IPS-20b (cell line): ENCODE measurements at regions not wholly inside any gene's neighbourhood (a gene's known extent, or its start where the extent isn't known, plus 50 kb on each side); places are given as distances from the start of the nearest gene placed in this dataset.

ENCODE experiments used
- H3K27ac ChIP-seq: one replicate; pipeline ENCODE4 v1.5.1; 2013; ENCODE audit warnings: low read length
- H3K27me3 ChIP-seq: 2 replicates; pipeline ENCODE4 v1.6.1; 2013; ENCODE audit warnings: mild to moderate bottlenecking, low read length, inconsistent platforms; ENCODE audit not compliant: insufficient read depth
- H3K36me3 ChIP-seq: 2 replicates; pipeline ENCODE4 v1.6.1; 2013; ENCODE audit warnings: low read depth, mild to moderate bottlenecking, inconsistent platforms, low read length, moderate library complexity; ENCODE audit not compliant: insufficient read depth
- H3K4me1 ChIP-seq: 2 replicates; pipeline ENCODE4 v1.6.1; 2013; ENCODE audit warnings: mild to moderate bottlenecking, control low read depth, inconsistent platforms, low read length, moderate library complexity; ENCODE audit not compliant: insufficient read depth
- H3K4me3 ChIP-seq: 2 replicates; pipeline ENCODE4 v1.5.1; 2013; ENCODE audit warnings: mild to moderate bottlenecking, low read length, inconsistent platforms
- H3K9ac ChIP-seq: 2 replicates; pipeline ENCODE4 v1.6.1; 2013; ENCODE audit warnings: low read depth, mild to moderate bottlenecking, inconsistent platforms, low read length, moderate library complexity
- H3K9me3 ChIP-seq: 2 replicates; pipeline ENCODE4 v1.6.1; 2013; ENCODE audit warnings: mild to moderate bottlenecking, low read depth, low read length, inconsistent platforms; ENCODE audit not compliant: insufficient read depth

GRCh38 chr5:145340099-145340498, 495.0 kb downstream of the PRELID2 start:
- Histone ChIP-seq H3K36me3 (no peaks in the 10 kb centered on the region), H3K9me3 (no peaks in the 10 kb centered on the region; the same call in 1 of the 2 replicates), H3K4me3 (no peak overlapping the region), H3K27me3 (no peaks in the 10 kb centered on the region), H3K27ac (no peak overlapping the region), H3K9ac (no peak overlapping the region), H3K4me1 (no peaks in the 10 kb centered on the region)

DNA sequence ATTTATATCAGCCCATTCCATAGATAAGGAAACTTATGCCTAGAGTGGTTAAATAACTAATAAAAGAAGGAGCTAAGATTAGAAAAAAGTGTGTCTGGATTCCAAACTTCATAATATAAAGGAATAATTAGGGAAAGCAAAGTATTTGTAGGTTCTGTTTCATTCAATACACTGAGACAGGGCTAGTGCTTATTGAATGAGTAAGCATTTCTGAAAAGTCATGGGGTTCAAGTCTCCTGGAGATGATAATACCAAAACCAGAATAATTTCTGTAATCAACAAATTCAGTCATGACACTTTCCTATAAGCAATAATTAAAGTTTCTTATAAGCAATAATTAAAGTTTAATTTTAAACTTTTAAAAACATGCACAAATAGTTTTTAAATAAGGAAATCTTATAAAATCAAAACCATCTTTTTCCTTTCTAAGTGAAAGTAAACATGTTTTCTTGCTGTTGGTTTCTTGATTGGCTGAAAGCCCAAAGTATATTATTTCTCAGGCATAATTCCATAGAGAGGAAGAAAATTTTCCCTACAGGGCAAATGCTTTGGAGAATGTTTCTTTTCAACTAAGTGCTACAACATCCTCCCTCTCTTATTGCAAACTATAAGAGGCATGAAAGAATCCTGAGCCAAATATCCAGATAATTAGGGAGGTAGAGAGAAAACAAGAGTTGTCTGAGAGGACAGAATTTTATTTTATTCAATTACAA, 510.2 kb downstream of the PRELID2 start:
- Histone ChIP-seq H3K27me3 (no peaks in the 10 kb centered on the region), H3K36me3 (no peaks in the 10 kb centered on the region), H3K27ac (no peak overlapping the region), H3K4me3 (no peak overlapping the region), H3K9me3 (no peaks in the 10 kb centered on the region), H3K9ac (no peak overlapping the region), H3K4me1 (no peaks in the 10 kb centered on the region)

- Histone ChIP-seq H3K9me3 (no peaks in the 10 kb centered on the region), H3K27ac (no peak overlapping the region)
These were observed 511.0 kb downstream of the PRELID2 start for GRCh38 chr5:145324101-145324500.

DNA sequence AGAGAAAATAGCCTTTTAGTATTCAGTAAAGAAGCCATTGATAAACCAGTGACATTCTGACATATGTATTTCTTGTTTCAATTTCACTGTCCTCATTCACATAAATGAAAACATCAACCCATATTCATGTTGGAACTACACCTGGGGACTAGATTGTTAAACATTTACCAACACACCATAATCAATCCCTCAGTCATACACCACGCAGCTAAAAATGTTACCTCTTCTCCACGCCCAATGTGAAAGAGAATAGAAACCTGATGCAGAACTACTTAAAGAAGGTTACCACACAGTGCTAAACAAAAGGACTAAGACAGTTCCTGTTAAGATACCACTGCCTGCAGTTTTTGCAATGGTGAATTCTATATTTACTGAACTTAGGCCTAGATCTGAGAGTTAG, 518.9 kb downstream of the PRELID2 start:
- H3K9me3 ChIP-seq: no peaks in the 10 kb centered on the region
- H3K36me3 ChIP-seq: no peaks in the 10 kb centered on the region
- no peak overlapping the region for H3K4me3 ChIP-seq
- H3K4me1 ChIP-seq: no peaks in the 10 kb centered on the region
- H3K27ac ChIP-seq: no peak overlapping the region
- H3K9ac ChIP-seq: no peak overlapping the region
- H3K27me3 ChIP-seq: no peaks in the 10 kb centered on the region

More at GRCh38 chr5:145324101-145324500, 511.0 kb downstream of the PRELID2 start:
- H3K9ac ChIP-seq: no peak overlapping the region
- H3K27me3 ChIP-seq: no peaks in the 10 kb centered on the region
- H3K4me3 ChIP-seq: no peak overlapping the region
- H3K4me1 ChIP-seq: no peaks in the 10 kb centered on the region
- no peaks in the 10 kb centered on the region for H3K36me3 ChIP-seq

DNA sequence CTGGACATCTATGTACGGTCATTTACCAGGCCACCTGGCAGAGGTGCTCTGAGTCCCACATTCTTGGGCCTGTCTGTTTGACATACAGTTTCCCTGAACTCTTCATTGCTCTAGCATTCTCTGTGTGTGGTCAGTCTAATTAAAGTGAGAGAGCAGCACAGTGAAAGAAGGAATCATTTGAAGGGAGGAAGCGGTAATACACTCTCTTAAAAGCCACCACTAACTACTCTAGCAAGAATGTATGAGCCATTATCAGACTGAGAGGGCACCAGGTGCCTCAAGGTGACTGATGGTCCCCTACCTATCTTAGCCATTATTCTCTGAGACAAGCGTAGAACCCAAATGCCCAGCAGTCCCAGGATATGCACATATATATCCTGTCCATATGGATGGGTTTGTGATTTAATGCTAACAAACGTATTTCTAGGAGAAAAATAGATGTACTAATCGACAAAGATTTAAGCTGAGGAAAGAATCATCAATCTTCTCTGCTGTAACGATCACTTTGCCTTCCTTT, 527.2 kb downstream of the PRELID2 start:
- H3K27ac ChIP-seq: no peak overlapping the region
- no peaks in the 10 kb centered on the region for H3K36me3 ChIP-seq
- H3K9me3 ChIP-seq: no peaks in the 10 kb centered on the region
- H3K4me1 ChIP-seq: no peaks in the 10 kb centered on the region
- H3K27me3 ChIP-seq: no peaks in the 10 kb centered on the region
- H3K4me3 ChIP-seq: no peak overlapping the region
- H3K9ac ChIP-seq: no peak overlapping the region

DNA sequence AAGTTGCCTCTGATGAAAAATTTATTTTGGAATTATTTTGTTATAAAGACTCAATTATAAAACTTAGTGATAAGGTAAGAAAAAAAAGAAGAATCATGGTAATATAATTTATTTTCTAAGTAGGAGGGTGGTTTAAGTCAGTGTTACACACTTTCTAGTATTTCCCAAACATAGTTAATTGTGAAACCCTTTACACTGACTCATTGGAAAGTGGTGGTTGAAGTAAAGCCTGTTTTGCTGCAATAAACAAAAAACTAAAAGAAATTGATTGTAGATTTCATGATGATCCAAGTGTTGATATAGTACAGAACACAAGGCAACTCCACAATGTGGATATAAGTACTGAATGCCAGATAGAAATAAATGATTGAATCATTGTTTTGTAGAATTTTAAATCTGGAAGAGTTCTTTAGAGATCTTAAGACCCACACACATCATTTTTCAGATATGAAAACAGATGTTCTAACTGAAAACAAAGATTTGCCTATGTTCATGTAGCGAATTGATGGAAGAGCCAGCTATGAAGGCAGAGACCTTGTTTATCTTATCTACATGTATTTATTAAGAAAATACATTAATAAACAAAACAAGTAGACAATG, 539.8 kb downstream of the PRELID2 start:
- no peaks in the 10 kb centered on the region for H3K36me3 ChIP-seq
- no peak overlapping the region for H3K9ac ChIP-seq
- H3K4me3 ChIP-seq: no peak overlapping the region
- no peaks in the 10 kb centered on the region for H3K27me3 ChIP-seq
- H3K4me1 ChIP-seq: no peaks in the 10 kb centered on the region
- H3K27ac ChIP-seq: no peak overlapping the region
- H3K9me3 ChIP-seq: no peaks in the 10 kb centered on the region

DNA sequence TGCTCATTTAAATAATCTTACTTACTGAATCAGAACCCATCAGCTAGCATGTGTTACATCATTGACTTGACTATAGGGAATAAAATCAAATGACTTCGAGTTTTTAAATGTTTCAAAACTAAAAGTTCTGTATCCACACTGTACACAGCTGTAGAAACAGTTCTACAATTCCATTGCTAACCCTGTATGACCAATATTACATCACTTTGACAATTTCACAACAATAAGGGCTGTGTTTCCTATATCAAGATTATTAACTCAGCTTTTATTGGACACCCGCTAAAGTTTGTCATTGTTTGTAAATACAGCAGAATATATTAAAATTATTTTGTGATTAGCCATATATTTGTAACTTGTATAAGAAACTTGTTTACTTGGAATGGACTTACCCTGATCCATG, 540.8 kb downstream of the PRELID2 start:
- no peak overlapping the region for H3K27ac ChIP-seq
- no peak overlapping the region for H3K4me3 ChIP-seq
- no peaks in the 10 kb centered on the region for H3K9me3 ChIP-seq
- no peaks in the 10 kb centered on the region for H3K27me3 ChIP-seq
- H3K9ac ChIP-seq: no peak overlapping the region
- no peaks in the 10 kb centered on the region for H3K4me1 ChIP-seq
- H3K36me3 ChIP-seq: no peaks in the 10 kb centered on the region

GRCh38 chr5:145293716-145294115, 541.4 kb downstream of the PRELID2 start:
- no peaks in the 10 kb centered on the region for H3K36me3 ChIP-seq
- no peak overlapping the region for H3K9ac ChIP-seq
- H3K4me1 ChIP-seq: no peaks in the 10 kb centered on the region
- H3K27me3 ChIP-seq: no peaks in the 10 kb centered on the region
- H3K27ac ChIP-seq: no peak overlapping the region
- H3K4me3 ChIP-seq: no peak overlapping the region
- no peaks in the 10 kb centered on the region for H3K9me3 ChIP-seq

DNA sequence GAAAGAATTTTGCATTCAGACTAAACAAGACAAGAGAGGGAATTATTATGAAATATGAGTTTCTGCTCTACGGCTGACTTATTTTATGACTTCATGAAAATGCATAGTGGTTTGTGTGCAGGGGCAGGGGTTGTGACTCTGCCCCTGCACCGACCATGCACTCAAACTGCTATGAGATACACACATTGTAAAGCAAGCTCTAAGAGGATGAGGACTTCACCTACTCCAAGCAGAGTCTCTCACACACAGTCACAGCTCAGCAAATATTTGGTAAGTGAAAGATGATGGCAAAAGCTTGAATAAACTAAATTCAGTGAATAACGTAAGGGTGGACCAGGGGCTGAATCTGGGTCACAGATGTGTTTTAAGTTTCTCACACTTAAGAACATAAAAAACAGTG, 542.9 kb downstream of the PRELID2 start:
- Histone ChIP-seq H3K27ac (no peak overlapping the region), H3K9ac (no peak overlapping the region), H3K36me3 (no peaks in the 10 kb centered on the region), H3K27me3 (no peaks in the 10 kb centered on the region), H3K4me3 (no peak overlapping the region), H3K4me1 (no peaks in the 10 kb centered on the region), H3K9me3 (no peaks in the 10 kb centered on the region)

DNA sequence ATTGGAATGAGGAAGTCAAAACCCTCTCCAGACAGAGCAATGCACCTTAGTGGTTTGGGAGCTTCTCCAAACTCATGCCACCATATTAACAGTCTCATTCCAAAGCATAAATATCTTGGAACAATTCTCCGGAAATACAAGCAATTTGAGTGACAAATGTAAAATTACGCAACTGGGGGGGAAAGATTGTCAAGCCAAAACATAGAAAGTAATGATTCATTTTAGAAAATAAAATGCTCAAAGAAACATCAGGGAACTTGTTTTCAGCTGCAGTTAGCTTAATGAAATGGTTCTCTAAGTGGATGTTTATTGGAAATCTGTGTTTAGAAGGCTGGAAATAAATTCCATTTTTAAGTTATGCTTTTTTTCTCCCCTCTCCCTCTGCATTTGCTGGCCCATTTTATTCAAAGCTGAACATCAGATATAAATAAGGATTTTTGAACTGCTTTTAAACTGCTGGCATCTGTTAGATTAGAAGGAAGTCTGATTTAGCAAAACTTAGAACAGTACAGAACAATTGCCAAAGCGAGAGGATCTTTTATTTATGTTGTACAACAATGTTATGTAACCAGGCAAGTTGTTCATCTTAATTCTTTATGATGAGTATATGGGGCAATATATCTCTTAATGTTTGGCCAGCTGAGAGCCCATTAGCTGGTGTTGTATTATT, 551.9 kb downstream of the PRELID2 start:
- Histone ChIP-seq H3K27me3 (no peaks in the 10 kb centered on the region), H3K4me3 (no peak overlapping the region), H3K9ac (no peak overlapping the region), H3K36me3 (no peaks in the 10 kb centered on the region), H3K4me1 (0 out of 2 replicates have a peak, but pooled peaks cover 3% of the 10 kb centered on the region), H3K27ac (no peak overlapping the region), H3K9me3 (no peaks in the 10 kb centered on the region)

GRCh38 chr5:145280806-145281205, 554.3 kb downstream of the PRELID2 start:
- H3K9ac ChIP-seq: no peak overlapping the region
- no peaks in the 10 kb centered on the region for H3K36me3 ChIP-seq
- H3K27ac ChIP-seq: no peak overlapping the region
- no peak overlapping the region for H3K4me3 ChIP-seq
- H3K9me3 ChIP-seq: no peaks in the 10 kb centered on the region
- H3K4me1 ChIP-seq: 0 out of 2 replicates have a peak, but pooled peaks cover 3% of the 10 kb centered on the region
- no peaks in the 10 kb centered on the region for H3K27me3 ChIP-seq

GRCh38 chr5:145280214-145280613, 554.9 kb downstream of the PRELID2 start:
- Histone ChIP-seq H3K36me3 (no peaks in the 10 kb centered on the region), H3K27me3 (no peaks in the 10 kb centered on the region), H3K9ac (no peak overlapping the region), H3K27ac (no peak overlapping the region), H3K4me3 (no peak overlapping the region), H3K9me3 (no peaks in the 10 kb centered on the region), H3K4me1 (0 out of 2 replicates have a peak, but pooled peaks cover 3% of the 10 kb centered on the region)
